Transverse colon (tissue), 4 donors: ENCODE measurements at regions not wholly inside any gene's neighbourhood (a gene's known extent, or its start where the extent isn't known, plus 50 kb on each side); places are given as distances from the start of the nearest gene placed in this dataset.

Source experiments
- DNase-seq: peaks from one replicate; pipeline ENCODE4 v3.0.0-alpha.2; 2019
- H3K27ac ChIP-seq, 4 donors: fragments of 200-600 bp; sonication (generic); 2 replicates each; pipeline ENCODE4 v1.5.1; 2016 to 2018; ENCODE audit warnings: inconsistent platforms in 4 of 4
- H3K27me3 ChIP-seq: fragments of 200-600 bp; sonication (generic); 2 replicates; pipeline ENCODE4 v1.5.1; 2017; ENCODE audit warnings: inconsistent platforms
- H3K36me3 ChIP-seq, 4 donors: fragments of 200-600 bp; sonication (generic); 2 replicates each; pipeline ENCODE4 v1.5.1; 2017 to 2019; ENCODE audit warnings: inconsistent platforms in 4 of 4
- H3K4me1 ChIP-seq, 4 donors: fragments of 200-600 bp; sonication (generic); 2 replicates each; pipeline ENCODE4 v1.5.1; 2017 to 2020; ENCODE audit warnings: inconsistent platforms in 4 of 4
- H3K4me3 ChIP-seq, 4 donors: fragments of 200-600 bp; sonication (generic); 1 replicate in 1 of 4; 2 replicates in 3 of 4; pipeline versions ENCODE4 v1.5.1 to v1.6.1; 2017 to 2019; ENCODE audit warnings: inconsistent platforms in 4 of 4
- H3K9me3 ChIP-seq, 2 donors: fragments of 200-600 bp; sonication (generic); 2 replicates each; pipeline ENCODE4 v1.5.1; 2017 to 2019; ENCODE audit warnings: inconsistent platforms in 2 of 2
- CTCF ChIP-seq, 5 experiments: fragments of 200-600 bp in 3 of 5; fragments of 450-650 bp in 2 of 5; sonication (generic) in 3 of 5; IDR thresholded peaks; 1 replicate in 2 of 5; 2 replicates in 3 of 5; pipeline ENCODE4 v1.5.1; 2016 to 2017; ENCODE audit warnings: antibody characterized with exemption in 5 of 5, inconsistent platforms in 3 of 5, mild to moderate bottlenecking in 2 of 5, moderate library complexity in 1 of 5
- EP300 ChIP-seq: sonication (generic); formaldehyde crosslinking; IDR thresholded peaks from one replicate; pipeline ENCODE4 v1.6.1; 2017; ENCODE audit warnings: antibody characterized with exemption, low read depth
- POLR2A ChIP-seq: fragments of 450-650 bp; IDR thresholded peaks from one replicate; pipeline ENCODE4 v1.6.1; 2016; ENCODE audit warnings: antibody characterized with exemption, mild to moderate bottlenecking, moderate library complexity
- POLR2AphosphoS5 ChIP-seq, 3 donors: sonication (generic); formaldehyde crosslinking; IDR thresholded peaks; one replicate each; pipeline ENCODE4 v1.6.1; 2016; ENCODE audit warnings: antibody characterized with exemption in 3 of 3
- WGBS, 2 donors: methylation state at CpG; one replicate each; pipeline ENCODE4 v1.1.5; 2018; ENCODE audit warnings: low coverage in 1 of 2; 5-methylcytosine and 5-hydroxymethylcytosine counted together
- in situ Hi-C, 4 donors: fragments of 200-750 bp; cut with MboI; loops; one replicate each; pipeline versions ENCODE4 v1.15.0 to v1.15.1; 2017; ENCODE audit warnings: low sequenced_read_pairs in 3 of 4, low pct_ligation_motif_present in 1 of 4, low pct_unique_long_range_greater_than_20kb in 1 of 4
- intact Hi-C: fragments of 100-400 bp; cut with DNase I; formaldehyde crosslinking; loops from one replicate; pipeline ENCODE4 v1.15.1; 2023; ENCODE audit warnings: low total_unique reads

- intact Hi-C loops (no loop called here), in situ Hi-C loops (no loop called here)
- H3K36me3 ChIP-seq: no peaks in the 10 kb centered on the region
- H3K27ac ChIP-seq: no peak overlapping the region
- H3K4me3 ChIP-seq: no peak overlapping the region
- DNase-seq: no peak
- H3K27me3 ChIP-seq: no peaks in the 10 kb centered on the region
- TF ChIP-seq CTCF (IDR thresholded peaks at IDR 0.05): no peak
- no peak for TF ChIP-seq POLR2A
- H3K9me3 ChIP-seq: no peaks in the 10 kb centered on the region
- WGBS, 2 donors: 75 to 82% methylated on average over 8 of the region's 8 CpGs
- H3K4me1 ChIP-seq: peaks cover 0 to 19% (median 0%) of the 10 kb centered on the region in 4 donors
These were observed 254.1 kb downstream of the ARL4A start for GRCh38 chr7:12941512-12941911.

- H3K4me3 ChIP-seq: no peak overlapping the region
- in situ Hi-C loops: no loop called here
- H3K4me1 ChIP-seq: peaks cover 0 to 19% (median 0%) of the 10 kb centered on the region in 4 donors
- no peaks in the 10 kb centered on the region for H3K36me3 ChIP-seq
- WGBS, 2 donors: 36 to 44% methylated on average over 2 of the region's 2 CpGs
- TF ChIP-seq POLR2AphosphoS5 (IDR thresholded peaks at IDR 0.05): peak in 2 of 3 donors; percentile 25 to 41
- no peak for TF ChIP-seq POLR2A
- TF ChIP-seq EP300: no peak
- TF ChIP-seq CTCF (IDR thresholded peaks at IDR 0.05): no peak
- intact Hi-C loops: no loop called here
- H3K27ac ChIP-seq: peak overlapping the region; percentile 22 to 50 (median 44)
- no peaks in the 10 kb centered on the region for H3K27me3 ChIP-seq
- H3K9me3 ChIP-seq: no peaks in the 10 kb centered on the region
- no peak for DNase-seq
These were observed 255.2 kb downstream of the ARL4A start for GRCh38 chr7:12942609-12943008.

- no peaks in the 10 kb centered on the region for H3K9me3 ChIP-seq
- TF ChIP-seq EP300 (no peak), POLR2AphosphoS5 (IDR thresholded peaks at IDR 0.05) (no peak)
- H3K27me3 ChIP-seq: no peaks in the 10 kb centered on the region
- in situ Hi-C loops: no loop called here
- H3K4me1 ChIP-seq: peaks cover 0 to 19% (median 0%) of the 10 kb centered on the region in 4 donors
- no peaks in the 10 kb centered on the region for H3K36me3 ChIP-seq
- 71 to 84% methylated on average over 2 of the region's 2 CpGs for WGBS, 2 donors
- DNase-seq: no peak
- no peak overlapping the region for H3K4me3 ChIP-seq
- no peak overlapping the region for H3K27ac ChIP-seq
- intact Hi-C loops: no loop called here
These were observed 256.3 kb downstream of the ARL4A start for GRCh38 chr7:12943781-12944180.

- H3K9me3 ChIP-seq: no peaks in the 10 kb centered on the region
- WGBS, 2 donors: 58 to 64% methylated on average over 2 of the region's 2 CpGs
- DNase-seq: no peak
- in situ Hi-C loops: no loop called here
- H3K4me3 ChIP-seq: no peak overlapping the region
- peaks cover 0 to 19% (median 0%) of the 10 kb centered on the region in 4 donors for H3K4me1 ChIP-seq
- H3K27ac ChIP-seq: no peak overlapping the region
- H3K36me3 ChIP-seq: no peaks in the 10 kb centered on the region
- intact Hi-C loops: no loop called here
- TF ChIP-seq POLR2AphosphoS5 (IDR thresholded peaks at IDR 0.05) (no peak), EP300 (no peak), CTCF (IDR thresholded peaks at IDR 0.05) (no peak)
- no peaks in the 10 kb centered on the region for H3K27me3 ChIP-seq
These were observed 258.5 kb downstream of the ARL4A start for GRCh38 chr7:12945901-12946300.

GRCh38 chr7:12947465-12947864, 260.0 kb downstream of the ARL4A start:
- Histone ChIP-seq H3K9me3 (no peaks in the 10 kb centered on the region), H3K4me3 (no peak overlapping the region), H3K27ac (no peak overlapping the region), H3K4me1 (peaks cover 0 to 9% (median 0%) of the 10 kb centered on the region in 4 donors), H3K36me3 (no peaks in the 10 kb centered on the region), H3K27me3 (no peaks in the 10 kb centered on the region)
- intact Hi-C loops: no loop called here
- TF ChIP-seq CTCF (IDR thresholded peaks at IDR 0.05) (no peak), POLR2A (no peak), EP300 (no peak), POLR2AphosphoS5 (IDR thresholded peaks at IDR 0.05) (no peak)
- in situ Hi-C loops: no loop called here
- no peak for DNase-seq
- WGBS, 2 donors: 75 to 79% methylated on average over 5 of the region's 5 CpGs
